Activated CD4-positive, alpha-beta T cell treated with anti-CD3 and anti-CD28 coated beads, Interleukin-2, amount 50 U/mL, for 4 hours (primary cell): ENCODE measurements at regions not wholly inside any gene's neighbourhood (a gene's known extent, or its start where the extent isn't known, plus 50 kb on each side); places are given as distances from the start of the nearest gene placed in this dataset.
"Not testable (repeated sequence)": the region's sequence is repeated elsewhere in the genome, so short reads cannot be mapped to it uniquely, and the experiment has no call there.

Experiments used
- DNase-seq, 2 experiments: peaks; one replicate each; pipeline ENCODE4 v3.0.0-alpha.2; 2020

DNA sequence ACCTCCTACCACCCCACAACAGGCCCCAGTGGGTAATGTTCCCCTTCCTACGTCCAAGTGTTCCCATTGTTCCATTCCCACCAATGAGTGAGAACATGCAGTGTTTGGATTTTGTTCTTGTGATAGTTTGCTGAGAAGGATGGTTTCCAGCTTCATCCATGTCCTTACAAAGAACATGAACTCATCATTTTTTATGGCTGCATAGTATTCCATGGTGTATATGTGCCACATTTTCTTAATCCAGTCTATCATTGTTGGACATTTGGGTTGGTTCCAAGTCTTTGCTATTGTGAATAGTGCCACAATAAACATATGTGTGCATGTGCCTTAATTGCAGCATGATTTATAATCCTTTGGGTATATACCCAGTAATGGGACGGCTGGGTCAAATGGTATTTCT lies 81.6 kb downstream of the P2RY10 start:
- not testable (repeated sequence) for DNase-seq

DNA sequence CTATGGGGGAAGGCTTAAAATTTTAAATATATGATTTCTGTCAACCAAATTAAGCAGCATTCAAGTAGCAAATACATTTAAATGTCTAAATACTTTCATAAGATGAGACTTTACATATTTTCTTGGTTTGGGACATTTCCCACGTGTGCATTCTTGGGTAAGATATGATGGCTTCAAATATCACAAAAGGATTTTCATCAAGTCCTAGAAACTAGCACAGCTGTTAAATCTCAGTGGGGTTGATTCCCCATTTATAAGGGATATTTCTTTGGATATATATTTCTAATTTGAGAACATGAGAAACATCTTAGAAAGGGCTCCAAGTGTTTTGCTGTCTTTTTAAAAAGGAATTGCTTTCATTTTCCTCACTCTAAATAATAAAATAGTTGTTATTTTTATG lies 90.2 kb downstream of the P2RY10 start:
- DNase-seq = no peak

DNA sequence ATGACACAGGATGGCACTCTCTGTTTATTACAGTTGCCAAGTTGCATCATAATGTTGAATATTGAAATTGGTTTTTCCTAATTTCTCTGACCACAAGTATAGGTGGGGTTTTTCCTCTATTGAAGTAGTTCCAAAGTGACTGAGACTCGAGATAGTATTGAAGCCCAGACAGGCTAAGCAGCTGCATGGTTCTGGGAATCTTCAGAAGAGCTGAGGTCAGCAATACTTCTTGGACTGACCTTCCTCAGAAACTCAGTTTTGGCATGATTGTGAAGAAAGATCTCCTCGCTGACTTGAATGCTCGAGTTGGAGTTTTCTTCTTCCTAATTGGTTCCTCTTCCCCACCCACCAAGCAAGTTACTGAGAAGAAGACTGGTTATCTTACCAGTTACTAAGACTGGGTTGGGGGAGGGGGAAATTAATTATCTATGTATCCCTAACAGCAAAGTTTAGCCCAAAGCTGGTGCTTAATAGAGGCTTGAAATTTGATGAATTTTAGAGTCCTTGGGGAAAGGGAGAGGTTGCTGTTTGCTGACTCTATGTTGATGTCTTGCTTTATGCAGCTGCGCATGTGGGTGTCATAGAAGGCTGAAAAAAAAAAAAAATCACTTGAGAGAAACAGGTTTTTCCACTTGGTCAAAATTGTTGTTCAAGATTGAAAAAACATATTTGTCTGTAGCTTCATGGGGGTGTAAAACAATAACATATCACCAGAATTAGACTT lies 91.1 kb downstream of the P2RY10 start:
- no peak for DNase-seq

DNA sequence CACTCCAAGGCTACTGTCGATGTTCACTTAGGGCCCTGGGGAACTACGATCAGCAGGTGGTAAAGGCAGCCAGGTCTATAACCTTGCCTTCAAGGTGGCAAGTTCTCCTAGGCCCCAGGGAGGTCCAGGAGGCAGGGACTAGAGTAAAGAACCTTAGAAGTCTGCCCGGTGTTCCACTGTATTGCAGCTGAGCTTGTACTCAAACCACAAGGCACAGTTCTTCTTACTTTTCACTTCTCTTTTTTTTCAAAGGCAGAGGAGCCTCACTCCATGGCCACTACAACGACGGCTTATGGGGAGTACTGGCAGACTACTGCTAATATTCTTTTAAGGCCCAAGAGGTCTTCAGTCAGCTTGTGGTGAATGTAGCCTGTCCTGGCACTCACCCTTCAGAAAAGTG lies 78.8 kb upstream of the GPR174 start:
- no peak for DNase-seq

DNA sequence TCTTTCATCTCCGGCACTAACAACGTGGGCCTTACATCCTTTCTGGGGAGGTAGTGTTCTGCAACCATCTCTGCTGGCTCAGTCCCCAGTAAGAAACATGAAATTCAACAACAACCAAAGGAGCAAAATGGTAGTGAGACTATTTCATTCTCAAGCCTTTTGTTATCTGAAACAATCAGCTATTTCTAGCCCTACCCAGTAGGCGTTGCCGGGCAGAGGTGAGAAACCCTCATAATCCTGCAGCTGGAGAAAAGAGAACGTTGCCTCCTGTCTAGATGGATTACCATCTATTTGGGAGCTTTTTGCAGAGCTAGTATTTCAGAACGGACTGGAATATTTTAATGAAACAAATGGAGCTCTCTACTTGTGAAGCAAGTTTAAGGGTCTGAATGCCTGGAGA lies 66.4 kb upstream of the GPR174 start:
- no peak for DNase-seq

DNA sequence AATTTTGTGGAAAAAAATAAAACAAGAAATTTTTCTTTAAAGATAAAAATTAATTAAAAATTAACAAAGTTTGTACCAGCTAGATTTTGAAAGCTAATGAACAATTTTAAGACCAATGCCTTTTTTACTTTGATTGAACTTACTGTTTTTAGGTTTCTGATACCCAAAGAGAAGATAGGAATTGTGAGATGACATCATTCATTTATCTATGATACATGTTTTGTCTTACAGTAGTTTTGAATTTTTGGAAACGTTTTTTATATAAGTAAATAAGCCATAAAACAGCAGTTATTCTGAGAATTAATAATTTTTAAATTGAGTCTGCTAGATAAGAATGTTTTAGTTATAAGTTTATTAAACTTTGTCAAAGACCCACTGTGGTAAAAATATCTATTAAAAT lies 65.0 kb upstream of the GPR174 start:
- DNase-seq = no peak

DNA sequence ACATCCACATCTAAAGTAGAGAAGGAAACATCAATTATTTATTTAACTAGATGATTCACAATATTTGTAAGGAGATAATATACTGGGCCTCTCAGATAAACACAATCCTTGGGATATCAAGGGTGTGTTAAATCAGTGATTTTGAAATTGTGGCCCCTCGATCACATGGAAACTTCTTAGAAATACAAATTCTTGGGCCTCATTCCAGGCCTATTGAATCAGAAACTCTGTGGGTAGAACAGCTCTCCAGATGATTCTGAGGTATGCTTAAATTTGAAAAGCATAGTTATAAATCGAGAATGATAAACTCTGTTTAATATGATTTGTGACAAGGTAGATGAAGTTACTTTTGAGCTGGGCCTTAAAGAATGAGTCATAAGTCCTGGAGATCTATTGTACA lies 64.3 kb upstream of the GPR174 start:
- no peak for DNase-seq

DNA sequence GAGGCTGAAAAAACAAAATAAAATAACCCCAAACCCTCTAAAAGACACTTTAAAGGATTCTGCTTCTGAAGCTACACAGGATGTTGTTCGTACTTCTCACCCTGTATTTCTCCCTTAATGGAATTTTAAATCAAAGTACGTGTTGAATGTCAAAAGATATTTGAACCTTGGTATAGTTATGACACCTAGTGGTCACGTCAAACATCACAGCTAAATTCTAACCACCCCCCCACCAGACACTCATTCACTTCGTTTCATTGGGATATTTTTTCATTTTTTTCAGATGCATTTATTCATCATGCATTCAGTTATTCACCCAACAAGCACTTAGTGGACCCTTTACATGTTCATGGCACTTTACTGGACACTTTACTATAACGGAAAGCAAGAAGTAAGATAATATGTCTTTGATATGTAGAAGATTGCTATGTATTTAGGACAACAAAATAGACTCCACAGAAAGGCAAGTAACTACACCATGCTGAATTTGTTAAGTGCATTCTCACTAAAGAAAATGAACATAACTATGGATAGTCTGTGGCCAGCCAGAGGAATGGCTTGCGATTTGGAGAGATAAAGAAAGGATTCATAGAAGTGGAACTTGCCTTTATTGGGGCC lies 62.5 kb upstream of the GPR174 start:
- peak in 1 of 2 experiments; percentile 12 for DNase-seq

DNA sequence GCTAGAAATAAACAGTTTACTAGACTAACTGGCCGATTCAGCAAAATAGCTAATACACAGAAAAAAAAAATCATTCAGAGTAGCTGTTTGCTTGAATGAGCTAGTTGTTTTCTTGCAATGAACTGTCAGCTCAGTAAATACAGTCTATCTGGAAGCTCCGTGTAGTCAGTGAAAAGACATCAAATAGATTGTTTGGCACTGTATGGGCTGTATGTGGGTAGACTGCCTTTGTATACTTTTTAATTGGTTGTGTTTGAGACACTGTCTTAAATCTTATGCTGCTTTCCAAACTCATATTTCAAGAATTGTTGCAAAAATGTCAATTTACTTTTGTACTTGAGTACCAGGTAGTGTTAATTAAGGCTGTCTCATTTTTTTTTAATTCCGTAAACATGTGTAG lies 61.6 kb upstream of the GPR174 start:
- DNase-seq = no peak

DNA sequence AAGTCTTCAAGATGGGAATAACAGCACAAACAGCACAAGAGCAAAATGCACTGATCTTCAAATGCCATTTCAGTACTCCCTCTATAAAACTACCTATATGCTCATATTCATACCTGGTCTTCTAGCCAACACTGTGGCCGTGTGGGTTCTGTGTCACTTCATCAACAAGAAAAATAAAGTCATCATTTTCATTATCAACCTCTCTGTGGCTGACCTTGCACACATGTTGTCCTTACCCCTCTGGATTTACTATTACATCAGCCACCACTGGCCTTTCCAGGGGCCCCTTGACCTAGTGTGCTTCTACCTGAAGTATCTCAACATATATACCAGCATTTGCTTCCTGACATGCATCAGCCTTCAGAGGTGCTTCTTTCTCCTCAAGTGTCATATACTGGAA lies 59.6 kb upstream of the GPR174 start:
- DNase-seq = no peak

DNA sequence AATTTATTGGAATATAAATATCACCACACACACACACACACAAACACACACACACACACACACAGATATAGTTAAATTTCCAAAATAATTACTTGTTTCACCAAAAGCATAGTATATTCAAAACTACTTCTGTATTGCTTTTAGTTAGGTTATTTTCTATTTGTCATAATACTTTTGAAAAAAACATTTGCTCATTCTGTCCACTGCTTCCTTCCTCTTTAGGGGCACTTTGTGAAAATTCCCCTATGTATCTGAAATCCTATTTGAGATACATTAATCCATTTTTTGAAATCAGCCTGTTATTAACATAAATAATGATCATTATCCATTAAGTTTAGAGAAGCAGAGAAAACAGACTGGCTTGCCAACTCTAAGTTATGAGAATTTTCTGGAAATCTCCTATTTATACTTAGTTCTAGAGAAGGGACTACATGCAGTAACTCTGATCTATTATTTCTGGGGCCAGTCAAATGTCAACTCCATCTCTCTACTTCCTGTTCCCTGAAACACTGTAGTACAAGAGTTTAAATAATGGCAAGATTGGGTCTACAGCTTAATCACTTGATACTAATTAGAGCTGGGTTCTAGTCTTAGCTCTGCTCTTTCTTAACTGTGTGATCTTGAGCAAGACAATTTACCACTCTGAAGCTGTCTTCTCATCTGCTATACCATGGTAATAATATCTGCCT lies 54.4 kb upstream of the GPR174 start:
- DNase-seq = no peak

DNA sequence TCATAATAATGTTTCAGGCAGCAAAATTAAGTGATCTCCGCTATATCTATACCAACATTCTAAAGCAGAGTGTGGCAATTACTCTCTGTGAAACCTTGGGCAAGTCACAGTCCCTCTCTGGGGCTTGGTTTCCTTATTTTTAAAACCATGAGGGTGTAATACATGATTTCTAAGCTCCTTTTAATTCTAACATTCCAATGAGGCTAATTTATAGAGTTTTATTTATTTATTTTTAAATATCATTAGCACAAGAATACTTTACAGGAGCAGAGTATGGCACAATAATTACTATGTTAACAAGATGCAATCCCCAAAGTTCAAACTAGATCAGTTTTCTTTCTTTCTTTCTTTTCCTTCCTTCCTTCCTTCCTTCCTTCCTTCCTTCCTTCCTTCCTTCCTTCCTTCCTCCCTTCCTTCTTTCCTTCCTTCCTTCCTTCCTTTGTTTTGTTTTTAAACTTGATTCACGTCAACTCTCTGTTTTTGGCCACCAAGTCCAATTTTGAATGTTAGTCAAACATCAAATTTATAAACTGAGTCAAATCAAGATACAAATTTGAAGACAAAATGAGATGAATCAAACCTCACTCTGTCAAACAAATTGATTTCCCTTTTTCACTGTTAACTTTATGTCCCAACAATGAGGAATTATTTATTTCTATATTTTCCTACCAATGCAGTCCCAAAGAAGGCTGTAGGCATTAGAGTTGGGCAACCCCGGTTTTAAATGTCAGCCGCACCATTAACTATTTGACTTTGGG lies 50.2 kb upstream of the GPR174 start:
- DNase-seq = no peak
